ENCODE measurements at regions not wholly inside any gene's neighbourhood (a gene's known extent, or its start where the extent isn't known, plus 50 kb on each side); places are given as distances from the start of the nearest gene placed in this dataset.

DNA sequence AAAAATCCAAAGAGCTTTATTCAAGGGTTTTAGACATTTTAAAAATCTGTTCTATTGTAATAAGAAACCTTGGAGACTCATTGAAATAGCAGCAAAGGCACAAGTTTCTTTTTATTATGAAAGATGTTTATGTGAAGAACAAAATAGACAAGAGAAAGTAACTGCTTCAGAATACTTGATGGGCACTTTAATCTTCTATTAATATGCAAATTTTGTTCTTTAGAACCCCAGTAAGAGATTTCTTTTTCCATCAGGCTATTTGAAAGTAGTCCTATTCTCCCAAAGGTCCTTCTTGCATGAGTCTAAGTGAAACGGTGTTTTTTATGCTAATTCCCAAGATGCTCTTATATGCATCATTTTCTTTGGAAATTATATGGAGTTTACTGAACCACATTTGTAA is 602.0 kb downstream of the EFNA5 start:
- Histone ChIP-seq H3K79me1 (ENCODE audit: insufficient read depth, low read depth, low read length, poor library complexity, severe bottlenecking) (no peaks in the 10 kb centered on the region), H3K9me3 (ENCODE audit: control insufficient read depth, low read depth, low read length) (no peaks in the 10 kb centered on the region), H3K56ac (ENCODE audit: insufficient read length, low read depth, low read length) (no peak overlapping the region), H3K9ac (ENCODE audit: extremely low read depth, insufficient read length, low read length) (no peak overlapping the region), H3K27ac (ENCODE audit: insufficient read length, low read depth, low read length) (no peak overlapping the region), H3K79me2 (ENCODE audit: insufficient read depth, low read length) (no peaks in the 10 kb centered on the region), H3K18ac (ENCODE audit: insufficient read length, low read depth, low read length) (no peak overlapping the region), H2BK5ac (ENCODE audit: insufficient read length, low read length) (no peak overlapping the region), H4K5ac (ENCODE audit: insufficient read length, low read depth, low read length) (no peak overlapping the region), H3K23ac (ENCODE audit: insufficient read length, low read depth, low read length) (no peak overlapping the region), H2AFZ (ENCODE audit: low read length) (no peak overlapping the region), H3T11ph (ENCODE audit: low read length) (no peak overlapping the region), H3K4ac (ENCODE audit: low read depth, low read length) (no peak overlapping the region), H4K20me1 (ENCODE audit: control insufficient read depth, insufficient read depth, insufficient read length) (no peaks in the 10 kb centered on the region), H3K23me2 (ENCODE audit: insufficient read length, low read depth, low read length, poor library complexity, severe bottlenecking) (no peaks in the 10 kb centered on the region), H2BK20ac (ENCODE audit: low read depth, low read length, poor library complexity, severe bottlenecking) (no peak overlapping the region), H3K14ac (ENCODE audit: insufficient read depth, low read length) (no peak overlapping the region), H4K91ac (ENCODE audit: insufficient read length, low read depth, low read length) (no peak overlapping the region), H4K8ac (replicated peaks; ENCODE audit: insufficient read length, low read depth, low read length) (no peak overlapping the region), H3K4me2 (ENCODE audit: insufficient read depth, insufficient read length, low read length) (no peak overlapping the region), H3K27me3 (ENCODE audit: insufficient read depth, low read length) (no peaks in the 10 kb centered on the region), H2BK12ac (ENCODE audit: insufficient read length, low read depth, low read length) (no peak overlapping the region), H2AK5ac (ENCODE audit: insufficient read length, low read length) (no peak overlapping the region), H2BK120ac (ENCODE audit: low read depth, low read length, poor library complexity, severe bottlenecking) (no peak overlapping the region), H2BK15ac (ENCODE audit: low read depth, low read length) (no peak overlapping the region), H3K4me1 (ENCODE audit: insufficient read depth, low read length) (peaks cover 3% of the 10 kb centered on the region; the same call in 1 of the 2 replicates)
- peaks cover 27 to 28% of the 10 kb centered on the region in 2 experiments for H3K4me1 Mint-ChIP-seq
- WGBS (ENCODE audit: extremely low coverage, insufficient read length, low lambda C conversion rate) = no CpG with 5 or more reads among the region's 1 CpG
- no peaks in the 10 kb centered on the region for H3K27me3 Mint-ChIP-seq (ENCODE audit: low read depth)
- TF ChIP-seq, protein P1, sequence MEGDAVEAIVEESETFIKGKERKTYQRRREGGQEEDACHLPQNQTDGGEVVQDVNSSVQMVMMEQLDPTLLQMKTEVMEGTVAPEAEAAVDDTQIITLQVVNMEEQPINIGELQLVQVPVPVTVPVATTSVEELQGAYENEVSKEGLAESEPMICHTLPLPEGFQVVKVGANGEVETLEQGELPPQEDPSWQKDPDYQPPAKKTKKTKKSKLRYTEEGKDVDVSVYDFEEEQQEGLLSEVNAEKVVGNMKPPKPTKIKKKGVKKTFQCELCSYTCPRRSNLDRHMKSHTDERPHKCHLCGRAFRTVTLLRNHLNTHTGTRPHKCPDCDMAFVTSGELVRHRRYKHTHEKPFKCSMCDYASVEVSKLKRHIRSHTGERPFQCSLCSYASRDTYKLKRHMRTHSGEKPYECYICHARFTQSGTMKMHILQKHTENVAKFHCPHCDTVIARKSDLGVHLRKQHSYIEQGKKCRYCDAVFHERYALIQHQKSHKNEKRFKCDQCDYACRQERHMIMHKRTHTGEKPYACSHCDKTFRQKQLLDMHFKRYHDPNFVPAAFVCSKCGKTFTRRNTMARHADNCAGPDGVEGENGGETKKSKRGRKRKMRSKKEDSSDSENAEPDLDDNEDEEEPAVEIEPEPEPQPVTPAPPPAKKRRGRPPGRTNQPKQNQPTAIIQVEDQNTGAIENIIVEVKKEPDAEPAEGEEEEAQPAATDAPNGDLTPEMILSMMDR (conservative IDR thresholded peaks at IDR 0.05) = no peak
- H3K4me3 Mint-ChIP-seq = no peak overlapping the region
- peaks cover 5 to 20% (median 12%) of the 10 kb centered on the region in 3 experiments for H3K36me3 Mint-ChIP-seq (ENCODE audit: insufficient read depth in 1 of 3, low read depth in 3 of 3)
- no peak for DNase-seq
- H3K9me3 Mint-ChIP-seq = peaks cover 8 to 16% of the 10 kb centered on the region in 2 experiments
- H3K27ac Mint-ChIP-seq = no peak overlapping the region; a peak in 1 of 7 replicates
